HEK293T (cell line): ENCODE measurements at regions not wholly inside any gene's neighbourhood (a gene's known extent, or its start where the extent isn't known, plus 50 kb on each side); places are given as distances from the start of the nearest gene placed in this dataset.

ENCODE experiments used
- BHLHE40 ChIP-seq: fragments of 450-650 bp; IDR thresholded peaks from 2 replicates; pipeline ENCODE4 v1.6.1; 2016; ENCODE audit warnings: mild to moderate bottlenecking, moderate library complexity, borderline replicate concordance
- CTBP1 ChIP-seq: fragments of 450-650 bp; IDR thresholded peaks from 2 replicates; pipeline ENCODE4 v1.6.1; 2016; ENCODE audit warnings: borderline replicate concordance
- TF ChIP-seq, protein P1 (sequence below): fragments of 450-650 bp; IDR thresholded peaks from 2 replicates; pipeline ENCODE4 v1.6.1; 2016

DNA sequence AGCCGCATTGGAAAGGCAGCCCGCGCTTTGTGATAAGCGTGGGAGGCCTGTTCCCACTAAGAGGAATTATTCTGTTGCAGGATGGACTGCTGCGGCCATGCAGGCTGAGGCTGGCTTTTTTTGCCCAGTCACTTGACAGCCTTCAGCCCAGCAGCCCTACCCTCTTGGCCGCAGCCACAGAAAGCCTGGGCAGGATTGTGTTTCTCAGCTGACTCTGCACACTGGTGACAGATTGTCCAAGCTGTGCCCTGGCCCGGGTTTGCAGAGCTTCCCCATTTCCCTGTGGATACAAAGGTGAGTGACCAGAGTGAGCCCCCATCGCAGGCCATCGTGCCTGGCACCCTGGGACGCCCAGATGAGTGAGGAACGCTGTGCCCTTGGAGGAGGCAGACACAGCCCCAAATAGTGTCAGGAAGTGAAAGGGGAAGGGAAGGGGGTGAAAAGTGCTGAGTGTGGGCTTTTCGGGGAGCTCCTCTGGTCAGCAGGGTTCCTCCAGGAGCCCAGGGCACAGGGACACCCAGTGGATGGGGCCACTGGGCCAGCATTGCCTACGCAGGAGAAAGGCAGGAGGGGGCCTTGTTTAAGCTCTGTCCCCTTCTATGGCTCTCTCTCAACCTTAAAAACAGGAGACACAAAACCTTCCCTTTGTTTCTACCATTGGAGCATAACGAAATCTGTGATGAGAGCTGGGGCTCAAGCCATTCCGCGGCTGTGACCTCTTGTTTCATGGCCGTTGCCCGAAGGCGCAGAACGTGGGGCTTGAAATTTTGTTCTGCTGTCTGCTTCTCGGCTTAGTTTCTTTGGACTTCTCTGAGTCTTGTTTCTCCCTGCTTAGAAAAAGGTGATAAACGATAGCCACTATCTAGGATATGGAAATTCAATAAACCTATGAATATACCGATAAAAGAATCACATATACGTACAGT, 91.5 kb upstream of the MEF2A start:
- TF ChIP-seq, protein P1, sequence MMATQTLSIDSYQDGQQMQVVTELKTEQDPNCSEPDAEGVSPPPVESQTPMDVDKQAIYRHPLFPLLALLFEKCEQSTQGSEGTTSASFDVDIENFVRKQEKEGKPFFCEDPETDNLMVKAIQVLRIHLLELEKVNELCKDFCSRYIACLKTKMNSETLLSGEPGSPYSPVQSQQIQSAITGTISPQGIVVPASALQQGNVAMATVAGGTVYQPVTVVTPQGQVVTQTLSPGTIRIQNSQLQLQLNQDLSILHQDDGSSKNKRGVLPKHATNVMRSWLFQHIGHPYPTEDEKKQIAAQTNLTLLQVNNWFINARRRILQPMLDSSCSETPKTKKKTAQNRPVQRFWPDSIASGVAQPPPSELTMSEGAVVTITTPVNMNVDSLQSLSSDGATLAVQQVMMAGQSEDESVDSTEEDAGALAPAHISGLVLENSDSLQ, result no peak
- TF ChIP-seq BHLHE40 (no peak), CTBP1 (no peak)
